C1 segment of cervical spinal cord (tissue), 14 donors: ENCODE measurements at regions not wholly inside any gene's neighbourhood (a gene's known extent, or its start where the extent isn't known, plus 50 kb on each side); places are given as distances from the start of the nearest gene placed in this dataset.
A peak's percentile ranks its signal among the peaks of the same experiment; 100 is the strongest.

Experiments used
- DNase-seq, 14 donors: peaks; one replicate each; lab custom pipeline; 2025; lab: John Stamatoyannopoulos, UW

GRCh38 chr2:221025398-221025797 is 546.7 kb downstream of the EPHA4 start:
- DNase-seq: no peak

- DNase-seq: no peak
Measured at GRCh38 chr2:221034026-221034701, 537.9 kb downstream of the EPHA4 start.

- DNase-seq: no peak
Measured at GRCh38 chr2:221034973-221035372, 537.1 kb downstream of the EPHA4 start.

GRCh38 chr2:221042926-221043325 is 529.2 kb downstream of the EPHA4 start:
- DNase-seq: no peak

- no peak for DNase-seq
Measured at GRCh38 chr2:221044781-221045180, 527.3 kb downstream of the EPHA4 start.

GRCh38 chr2:221050020-221050795 is 521.9 kb downstream of the EPHA4 start:
- DNase-seq: peak in 1 of 14 donors; percentile 30

- DNase-seq: no peak
Measured at GRCh38 chr2:221051162-221051561, 520.9 kb downstream of the EPHA4 start.

- no peak for DNase-seq
Measured at GRCh38 chr2:221060376-221060775, 511.7 kb downstream of the EPHA4 start.

GRCh38 chr2:221063568-221063967 is 508.5 kb downstream of the EPHA4 start:
- no peak for DNase-seq

- DNase-seq: no peak
Measured at GRCh38 chr2:221064058-221064854, 507.8 kb downstream of the EPHA4 start.

GRCh38 chr2:221064880-221065279 is 507.2 kb downstream of the EPHA4 start:
- no peak for DNase-seq

- DNase-seq: no peak
Measured at GRCh38 chr2:221068123-221068522, 504.0 kb downstream of the EPHA4 start.

GRCh38 chr2:221070106-221070505 is 502.0 kb downstream of the EPHA4 start:
- DNase-seq: no peak

- DNase-seq: no peak
Measured at GRCh38 chr2:221073326-221074049, 498.6 kb downstream of the EPHA4 start.

- no peak for DNase-seq
Measured at GRCh38 chr2:221074238-221074637, 497.9 kb downstream of the EPHA4 start.

GRCh38 chr2:221075203-221075602 is 496.9 kb downstream of the EPHA4 start:
- no peak for DNase-seq

GRCh38 chr2:221077251-221077650 is 494.9 kb downstream of the EPHA4 start:
- DNase-seq: peak in 3 of 14 donors; percentile 2 to 98 (median 24)

- no peak for DNase-seq
Measured at GRCh38 chr2:221077799-221078198, 494.3 kb downstream of the EPHA4 start.

GRCh38 chr2:221085341-221085900 is 486.7 kb downstream of the EPHA4 start:
- DNase-seq: no peak

GRCh38 chr2:221085936-221086335 is 486.2 kb downstream of the EPHA4 start:
- DNase-seq: no peak

- no peak for DNase-seq
Measured at GRCh38 chr2:221087779-221088178, 484.3 kb downstream of the EPHA4 start.
